OCI-LY3 (cell line): ENCODE measurements at regions not wholly inside any gene's neighbourhood (a gene's known extent, or its start where the extent isn't known, plus 50 kb on each side); places are given as distances from the start of the nearest gene placed in this dataset.

Source experiments
- H2AFZ ChIP-seq: fragments of 200-600, 300-600 bp; shearing (Covaris generic); 2 replicates; pipeline ENCODE4 v1.6.0; 2014; ENCODE audit warnings: antibody characterized with exemption, low read depth, low read length
- H3K27ac ChIP-seq: fragments of 200-600, 300-600 bp; sonication (generic); 2 replicates; pipeline ENCODE4 v1.5.1; 2014; ENCODE audit warnings: mild to moderate bottlenecking, low read length, moderate library complexity, mixed read lengths
- H3K27me3 ChIP-seq: fragments of 200-600, 300-600 bp; sonication (generic); 2 replicates; pipeline ENCODE4 v1.6.1; 2014; ENCODE audit warnings: low read depth, low read length, mixed read lengths
- H3K36me3 ChIP-seq: fragments of 200-600, 300-600 bp; sonication (generic); replicated peaks from 2 replicates; pipeline ENCODE3; 2014; ENCODE audit warnings: low read depth, low read length, mixed read lengths
- H3K4me1 ChIP-seq: fragments of 300-600, 200-600 bp; sonication (generic); 2 replicates; pipeline ENCODE4 v1.6.1; 2014; ENCODE audit warnings: low read length, mixed read lengths
- H3K4me2 ChIP-seq: fragments of 200-600, 300-600 bp; sonication (generic); 2 replicates; pipeline ENCODE4 v1.6.1; 2014; ENCODE audit warnings: low read length, mixed read lengths
- H3K4me3 ChIP-seq: fragments of 300-600, 200-600 bp; sonication (generic); 2 replicates; pipeline ENCODE4 v1.5.1; 2014; ENCODE audit warnings: antibody characterized with exemption, mild to moderate bottlenecking, low read length, moderate library complexity
- H3K79me2 ChIP-seq: fragments of 300-600, 200-600 bp; shearing (Covaris generic); 2 replicates; pipeline ENCODE4 v1.6.1; 2014; ENCODE audit warnings: mild to moderate bottlenecking, low read length, mixed read lengths
- H3K9ac ChIP-seq: fragments of 300-600, 200-600 bp; shearing (Covaris generic); 2 replicates; pipeline ENCODE4 v1.6.0; 2014; ENCODE audit warnings: mild to moderate bottlenecking, low read length, moderate library complexity
- H3K9me3 ChIP-seq: fragments of 200-600, 300-600 bp; shearing (Covaris generic); 2 replicates; pipeline ENCODE4 v1.6.1; 2014; ENCODE audit warnings: low read length, mixed read lengths; ENCODE audit not compliant: insufficient read depth
- H4K20me1 ChIP-seq: fragments of 200-600, 300-600 bp; sonication (generic); 2 replicates; pipeline ENCODE4 v1.6.1; 2016; ENCODE audit warnings: low read length, mixed read lengths; ENCODE audit not compliant: insufficient read depth
- CTCF ChIP-seq: fragments of 200-600, 300-600 bp; sonication (generic); IDR thresholded peaks from 2 replicates; pipeline ENCODE4 v1.5.1; 2014; ENCODE audit warnings: antibody characterized with exemption, low read length, low read depth
- EZH2phosphoT487 ChIP-seq: fragments of 200-600 bp; shearing (Covaris generic); IDR thresholded peaks from 2 replicates; pipeline ENCODE4 v1.6.1; 2018; ENCODE audit warnings: antibody characterized with exemption, mixed run types, low read depth

DNA sequence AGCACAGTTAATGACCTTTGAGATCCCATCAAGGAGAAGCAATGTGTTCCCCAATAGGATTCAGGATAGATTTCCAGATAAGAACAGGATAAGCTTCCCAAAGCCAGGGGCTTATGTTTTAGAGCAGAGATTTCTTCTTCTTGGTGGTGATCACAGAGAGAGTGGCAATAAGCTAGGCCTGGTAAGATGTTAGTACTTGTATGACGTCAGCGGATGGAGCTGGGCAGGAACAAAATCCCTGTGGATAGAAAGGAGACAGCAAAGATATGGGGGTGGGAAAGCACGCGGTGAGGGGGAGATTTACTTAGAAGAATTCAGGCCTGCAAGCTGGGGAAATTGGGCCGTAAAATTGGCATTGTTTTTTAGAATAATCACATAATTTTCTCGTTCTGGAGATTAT is 323.0 kb downstream of the MTX2 start:
- Histone ChIP-seq H3K27ac (no peak overlapping the region), H3K27me3 (no peaks in the 10 kb centered on the region), H3K4me3 (no peak overlapping the region), H3K9ac (no peak overlapping the region), H3K79me2 (no peaks in the 10 kb centered on the region), H3K4me1 (no peaks in the 10 kb centered on the region), H3K36me3 (no peaks in the 10 kb centered on the region), H4K20me1 (no peaks in the 10 kb centered on the region), H3K9me3 (no peaks in the 10 kb centered on the region), H2AFZ (no peak overlapping the region), H3K4me2 (no peak overlapping the region)
- TF ChIP-seq EZH2phosphoT487 (no peak), CTCF (no peak)

DNA sequence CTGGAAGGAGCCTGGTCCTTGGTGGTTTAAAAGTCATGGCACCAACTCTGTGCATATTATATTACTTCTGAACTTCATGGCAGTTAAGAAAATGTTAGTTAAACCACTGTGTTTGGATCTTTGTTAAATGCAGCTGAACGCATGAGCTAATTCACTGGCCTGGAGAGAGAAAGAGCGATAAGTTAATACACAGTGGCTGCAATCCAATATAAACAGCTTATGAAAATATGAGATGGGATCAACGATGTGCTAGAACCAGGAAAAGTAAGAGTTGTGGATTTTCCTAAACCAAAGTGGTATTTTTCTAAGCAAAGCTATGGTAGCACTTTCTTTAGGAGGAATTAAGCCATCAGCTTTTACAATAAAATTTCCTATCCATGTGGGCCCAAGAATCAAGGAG is 326.7 kb downstream of the MTX2 start:
- Histone ChIP-seq H3K27me3 (no peaks in the 10 kb centered on the region), H3K4me2 (no peak overlapping the region), H3K36me3 (no peaks in the 10 kb centered on the region), H3K4me3 (no peak overlapping the region), H3K4me1 (no peaks in the 10 kb centered on the region), H3K27ac (no peak overlapping the region), H3K79me2 (no peaks in the 10 kb centered on the region), H3K9me3 (no peaks in the 10 kb centered on the region), H2AFZ (no peak overlapping the region), H3K9ac (no peak overlapping the region), H4K20me1 (no peaks in the 10 kb centered on the region)
- TF ChIP-seq EZH2phosphoT487 (no peak), CTCF (no peak)

GRCh38 chr2:176597916-176598315 is 328.7 kb downstream of the MTX2 start:
- no peak overlapping the region for H3K27ac ChIP-seq
- H3K4me2 ChIP-seq = no peak overlapping the region
- no peak overlapping the region for H3K4me3 ChIP-seq
- H3K36me3 ChIP-seq = no peaks in the 10 kb centered on the region
- no peaks in the 10 kb centered on the region for H3K4me1 ChIP-seq
- no peaks in the 10 kb centered on the region for H4K20me1 ChIP-seq
- no peak overlapping the region for H3K9ac ChIP-seq
- H3K79me2 ChIP-seq = no peaks in the 10 kb centered on the region
- TF ChIP-seq CTCF (no peak), EZH2phosphoT487 (no peak)
- H3K27me3 ChIP-seq = no peaks in the 10 kb centered on the region
- H2AFZ ChIP-seq = no peak overlapping the region
- no peaks in the 10 kb centered on the region for H3K9me3 ChIP-seq

DNA sequence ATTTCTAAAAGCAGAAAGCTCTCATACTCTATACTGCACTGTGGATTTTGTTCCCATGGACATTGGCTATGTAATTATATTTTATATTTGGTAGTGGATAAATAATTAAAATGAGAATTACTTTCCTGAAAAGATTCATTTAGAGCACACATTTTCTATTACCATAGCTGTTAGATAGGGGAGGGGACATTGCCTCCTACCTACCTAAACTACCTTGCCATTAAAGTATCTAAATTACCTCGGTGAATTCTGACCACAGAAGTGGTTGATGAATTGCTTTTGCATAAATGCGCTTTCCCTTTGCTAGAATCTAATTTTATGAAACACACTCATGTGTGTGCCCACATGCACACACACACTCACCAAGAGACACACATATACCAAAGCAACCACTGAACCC is 329.1 kb downstream of the MTX2 start:
- Histone ChIP-seq H3K4me3 (no peak overlapping the region), H2AFZ (no peak overlapping the region), H3K9ac (no peak overlapping the region), H3K79me2 (no peaks in the 10 kb centered on the region), H4K20me1 (no peaks in the 10 kb centered on the region), H3K4me2 (no peak overlapping the region), H3K9me3 (no peaks in the 10 kb centered on the region), H3K36me3 (no peaks in the 10 kb centered on the region), H3K27me3 (no peaks in the 10 kb centered on the region), H3K4me1 (no peaks in the 10 kb centered on the region), H3K27ac (no peak overlapping the region)
- TF ChIP-seq EZH2phosphoT487 (no peak), CTCF (no peak)
